NOMO-1 treated with DMSO at 0.1 percent for 48 hours (cell line): ENCODE measurements at regions not wholly inside any gene's neighbourhood (a gene's known extent, or its start where the extent isn't known, plus 50 kb on each side); places are given as distances from the start of the nearest gene placed in this dataset.

Experiments
- DNase-seq: peaks from one replicate; lab custom pipeline; 2025; ENCODE audit not compliant: unreplicated experiment; lab: John Stamatoyannopoulos, UW

DNA sequence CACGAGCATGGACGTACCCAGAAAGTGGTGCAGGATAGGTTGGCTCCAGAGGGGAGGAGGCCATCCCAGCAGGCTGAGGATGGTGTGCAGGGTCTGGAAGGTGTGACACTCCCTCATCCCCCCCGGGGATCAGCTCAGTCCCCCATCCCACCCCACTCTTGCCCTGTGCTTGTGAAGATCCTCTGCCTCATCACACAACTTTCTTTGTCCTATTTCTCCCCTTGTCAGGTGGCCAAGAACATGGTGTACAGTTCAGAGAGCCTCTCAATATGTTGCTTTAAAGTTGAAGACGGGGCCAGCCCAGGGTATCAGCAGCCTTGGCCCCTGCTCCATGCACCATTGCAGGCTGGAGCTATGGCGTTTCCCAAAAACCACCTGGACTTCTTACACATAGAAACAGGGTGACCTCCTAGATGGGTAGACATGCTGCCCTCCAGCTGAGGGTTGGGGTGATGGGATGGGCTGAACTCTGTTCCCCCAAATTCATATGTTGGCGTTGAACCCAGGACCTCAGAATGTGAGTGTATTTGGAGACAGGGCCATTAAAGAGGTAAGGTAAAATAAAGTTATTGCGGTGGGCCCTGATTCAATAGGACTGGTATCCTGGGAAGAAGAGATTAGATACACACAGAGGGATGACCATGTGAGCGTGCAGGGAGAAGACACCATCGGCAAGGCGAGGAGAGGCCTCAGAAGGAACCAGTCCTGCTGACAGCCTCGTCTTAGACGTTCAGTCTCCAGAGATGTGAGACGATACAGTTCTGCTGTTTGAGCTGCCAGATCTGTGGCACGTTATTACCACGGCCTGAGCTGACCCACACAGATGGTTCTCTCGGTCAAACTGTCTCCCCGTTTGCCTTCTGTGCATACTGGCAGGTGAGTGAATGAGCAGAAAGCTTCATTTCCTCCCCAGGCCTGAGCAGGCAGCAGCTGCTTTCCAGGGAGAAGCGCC, 272.5 kb downstream of the GADD45G start:
- no peak for DNase-seq

GRCh38 chr9:89878003-89878411, 273.2 kb downstream of the GADD45G start:
- no peak for DNase-seq

DNA sequence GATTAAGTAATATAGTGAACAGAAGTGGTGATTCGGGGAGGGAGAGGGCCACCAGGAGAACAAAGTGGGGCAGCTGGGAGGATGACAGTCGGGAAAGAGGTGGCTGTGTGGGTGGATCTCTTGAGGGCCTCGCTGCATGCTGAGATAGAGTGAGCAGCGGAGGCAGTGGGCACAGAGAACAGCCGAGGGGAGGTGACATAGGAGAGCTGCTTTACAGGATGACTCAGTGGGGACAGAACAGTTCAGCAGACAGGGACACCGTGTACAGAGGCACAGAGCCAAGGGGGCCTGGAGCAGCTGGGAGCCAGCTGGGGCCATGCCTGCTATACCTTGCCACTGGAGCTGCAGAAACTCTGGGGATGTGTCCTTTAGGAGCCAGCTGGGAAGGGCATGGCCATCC, 273.9 kb downstream of the GADD45G start:
- DNase-seq, result no peak

GRCh38 chr9:89879276-89879675, 274.5 kb downstream of the GADD45G start:
- no peak for DNase-seq

DNA sequence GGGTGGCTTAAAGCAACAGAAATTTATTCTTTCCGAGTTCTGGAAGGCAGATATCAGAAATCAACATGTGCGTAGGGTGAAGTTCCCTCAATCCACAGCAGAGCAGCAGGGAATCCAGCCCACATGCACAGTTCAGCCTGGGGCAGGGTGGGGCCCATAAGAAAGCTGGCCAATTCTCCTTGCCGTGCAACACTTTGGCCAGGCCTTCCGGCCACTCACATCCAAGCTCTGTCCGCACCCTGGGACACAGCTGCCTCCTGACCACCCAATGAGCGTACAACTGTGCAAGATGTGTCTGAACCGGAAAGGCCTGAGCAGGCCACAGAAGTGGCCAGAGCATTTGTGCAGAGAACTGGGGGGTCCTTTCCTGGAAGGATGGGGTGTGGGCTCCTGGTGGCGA, 274.9 kb downstream of the GADD45G start:
- no peak for DNase-seq

DNA sequence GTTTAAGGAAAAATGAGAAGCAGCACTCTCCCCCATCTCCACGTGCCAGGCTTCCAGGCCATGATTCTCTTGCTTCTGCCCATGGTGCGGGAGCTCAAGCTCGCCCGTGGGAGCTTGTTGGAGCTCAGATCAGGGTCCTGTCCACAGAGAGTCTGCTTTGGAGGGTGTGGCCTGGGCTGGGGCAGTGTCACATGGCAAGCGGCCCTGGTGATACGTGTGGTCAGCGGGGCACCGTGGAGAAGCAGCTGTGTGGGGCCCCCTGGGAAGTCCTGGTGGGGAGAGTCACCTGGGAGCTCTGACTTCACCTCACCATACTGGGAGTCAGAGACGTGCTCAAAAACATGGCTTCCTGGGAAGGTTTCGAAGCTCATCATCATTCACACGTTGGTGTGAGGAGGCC, 275.3 kb downstream of the GADD45G start:
- no peak for DNase-seq

DNA sequence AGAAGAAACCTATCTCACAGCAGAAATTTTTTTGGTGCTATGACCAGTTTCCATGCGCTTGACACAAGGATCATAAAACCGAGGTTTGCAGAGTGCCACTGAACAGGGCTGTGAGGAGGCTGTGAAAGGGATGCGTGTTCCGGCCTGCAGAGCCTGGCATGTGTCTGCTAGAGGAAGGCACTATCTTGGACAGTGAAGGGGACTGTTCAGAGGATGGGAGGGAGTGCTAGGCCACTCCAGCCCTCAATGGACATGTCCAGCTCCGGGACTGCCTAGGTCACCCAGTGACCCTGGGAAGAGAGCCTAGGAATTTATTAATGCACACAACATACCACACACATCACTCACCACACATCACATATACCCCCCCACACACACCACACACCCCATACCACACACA, 275.9 kb downstream of the GADD45G start:
- no peak for DNase-seq

DNA sequence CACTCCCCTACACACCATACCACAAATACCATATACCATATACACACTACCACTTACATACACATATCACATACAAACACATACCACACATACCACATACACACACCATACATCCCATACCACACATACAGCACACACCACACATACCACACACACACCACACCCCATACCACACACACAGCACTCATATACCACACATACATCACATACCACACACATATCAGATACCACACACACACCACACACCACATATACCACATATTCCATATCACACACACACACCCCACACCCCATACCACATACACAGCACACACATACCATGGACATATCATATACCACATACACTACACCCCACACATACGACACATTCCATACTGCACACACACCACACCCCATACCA, 276.6 kb downstream of the GADD45G start:
- DNase-seq, result no peak

DNA sequence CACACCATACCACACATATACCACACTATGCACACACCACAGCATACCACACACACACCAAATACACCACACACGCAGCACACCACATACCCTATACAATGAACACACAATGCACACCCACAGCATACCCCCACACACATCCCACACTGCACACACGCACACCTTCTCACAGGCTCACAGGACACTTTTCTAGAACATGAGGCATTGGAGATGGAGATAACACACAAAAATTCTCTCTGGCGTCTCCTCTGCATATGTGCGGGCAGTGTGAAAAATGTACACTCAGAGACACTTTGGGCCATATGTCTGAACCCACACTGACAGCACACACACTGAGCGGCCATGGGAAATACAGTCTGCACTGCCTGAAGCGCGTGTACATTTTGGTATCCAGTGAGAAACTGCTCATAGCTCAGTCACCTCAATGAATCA, 278.1 kb downstream of the GADD45G start:
- DNase-seq, result no peak

DNA sequence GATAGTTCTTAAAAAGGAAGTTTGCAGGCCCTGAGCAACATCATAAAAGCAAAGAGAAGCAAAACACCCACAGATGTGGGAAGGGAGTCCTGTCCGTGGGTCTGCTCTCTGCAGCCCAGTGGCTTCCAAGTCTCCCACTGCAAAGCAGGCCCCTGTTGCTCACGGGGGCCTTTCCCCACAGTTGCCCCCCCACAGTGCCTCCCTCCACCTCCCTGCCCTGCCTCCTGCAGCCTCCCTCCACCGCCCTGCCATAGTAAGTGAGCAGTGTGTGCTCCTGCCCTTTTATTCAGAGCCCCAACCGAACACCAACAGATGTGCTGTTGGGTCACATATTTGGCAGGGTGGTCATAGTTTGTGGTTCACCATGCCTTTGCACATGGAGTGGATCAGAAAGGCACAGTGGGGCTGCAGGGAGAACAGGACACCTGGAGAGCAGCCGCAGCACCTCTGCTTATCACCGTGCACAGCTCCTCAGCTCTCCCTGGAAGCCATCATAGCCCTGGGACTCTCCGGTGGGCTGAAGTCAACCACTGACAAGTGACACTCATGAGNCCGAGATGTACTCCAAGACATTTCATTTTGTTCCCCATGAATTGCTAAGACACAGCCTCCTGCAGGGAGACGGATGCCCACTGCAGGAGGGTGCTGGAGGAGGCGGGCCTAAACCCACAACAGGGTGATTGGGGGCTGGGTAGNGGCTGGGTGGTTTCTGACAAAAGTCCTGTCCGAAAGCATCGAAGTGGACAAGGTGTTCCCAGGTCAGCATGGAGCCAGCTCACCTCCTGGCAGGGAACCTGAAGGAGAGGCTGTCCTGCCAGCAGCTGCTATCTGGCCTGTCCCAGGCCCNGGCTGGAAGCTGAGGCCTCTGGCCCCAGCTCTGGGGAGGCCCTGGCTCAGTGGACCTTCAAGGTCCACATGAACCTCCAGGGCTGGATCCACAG, 278.9 kb downstream of the GADD45G start:
- no peak for DNase-seq

GRCh38 chr9:89884356-89885083, 279.7 kb downstream of the GADD45G start:
- DNase-seq, result no peak

- no peak for DNase-seq
Observed at GRCh38 chr9:89885156-89885555, 280.3 kb downstream of the GADD45G start.

DNA sequence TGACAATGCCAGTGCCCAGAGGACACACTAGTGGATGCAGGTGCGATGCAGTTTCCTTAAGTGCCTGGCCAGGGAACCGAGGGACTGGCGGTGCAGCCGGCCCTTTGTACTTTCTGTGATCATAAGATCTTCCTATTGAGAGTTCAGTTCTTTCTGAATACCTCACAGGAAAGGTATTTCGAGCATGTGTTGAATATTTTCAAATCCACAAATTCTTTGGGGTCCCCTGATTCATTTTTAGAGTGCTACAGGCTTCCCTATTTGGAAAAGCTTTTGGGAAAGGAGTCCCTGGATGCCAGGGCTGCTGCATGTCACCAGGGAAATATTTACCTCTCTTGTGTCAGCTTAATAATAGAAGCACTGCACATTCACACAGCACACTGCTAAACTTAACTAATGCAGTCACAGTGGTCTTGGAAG, 281.5 kb downstream of the GADD45G start:
- DNase-seq, result no peak

- DNase-seq, result no peak
Observed at GRCh38 chr9:89887286-89887685, 282.5 kb downstream of the GADD45G start.

DNA sequence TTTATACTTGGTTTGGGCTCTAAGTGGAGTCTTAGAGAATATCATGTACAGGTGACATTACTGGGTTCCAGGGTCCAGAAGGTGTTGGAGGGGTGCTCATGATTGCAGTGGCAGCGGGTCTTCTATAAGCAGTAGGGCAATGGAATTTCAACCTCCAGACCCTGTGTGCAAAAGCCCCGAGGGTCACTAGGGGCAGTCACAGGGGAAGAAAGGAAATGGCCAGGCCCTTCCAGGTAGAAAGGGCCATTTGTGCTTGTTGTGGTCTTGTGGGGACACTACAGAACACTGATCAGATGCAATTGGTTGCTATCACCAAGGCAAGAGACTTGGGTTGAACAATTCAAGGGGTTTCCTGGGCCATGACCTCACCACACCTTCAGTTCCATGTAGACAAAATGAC, 283.4 kb downstream of the GADD45G start:
- no peak for DNase-seq

GRCh38 chr9:89888677-89889076, 283.9 kb downstream of the GADD45G start:
- no peak for DNase-seq

DNA sequence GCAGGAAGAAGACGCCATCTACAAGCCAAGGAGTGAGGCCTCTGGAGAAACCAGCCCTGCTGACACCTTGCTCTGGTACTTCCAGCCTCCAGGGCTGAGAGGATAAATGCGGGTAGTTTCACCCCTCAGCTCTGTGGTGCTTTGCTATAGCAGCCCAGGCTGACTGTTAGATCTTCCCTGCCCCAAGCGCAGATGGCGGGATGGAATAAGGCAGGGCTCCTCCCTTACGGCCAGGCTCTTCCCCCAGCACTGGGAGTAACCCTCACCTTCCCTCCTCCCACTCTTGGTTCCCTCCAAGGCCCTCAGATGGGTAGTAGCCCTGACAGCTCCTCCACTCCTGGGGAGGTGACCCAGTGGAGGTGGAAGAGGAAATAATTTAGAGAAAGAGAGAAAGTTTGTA, 285.1 kb downstream of the GADD45G start:
- DNase-seq, result no peak

- DNase-seq, result no peak
Observed at GRCh38 chr9:89890326-89890980, 285.6 kb downstream of the GADD45G start.

DNA sequence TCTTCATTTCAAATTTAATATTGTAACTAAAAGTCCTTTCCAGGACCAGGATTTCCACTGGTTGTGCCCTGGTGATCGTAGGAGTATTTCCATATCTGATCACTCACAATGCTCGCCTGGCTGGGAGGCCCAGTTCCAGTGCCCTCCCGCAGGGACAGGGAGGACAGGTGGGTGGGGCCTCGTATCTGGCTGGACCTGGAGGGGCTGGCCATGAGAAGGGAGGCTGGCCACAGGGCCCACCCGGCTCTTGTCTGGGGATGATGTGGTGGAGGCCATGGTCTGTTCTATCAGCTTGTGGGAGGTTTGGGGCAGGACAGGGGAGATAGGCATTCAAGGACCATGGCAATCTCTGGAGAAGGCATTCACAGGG, 286.4 kb downstream of the GADD45G start:
- DNase-seq, result no peak

- no peak for DNase-seq
Observed at GRCh38 chr9:89891591-89892304, 286.9 kb downstream of the GADD45G start.
